Endodermal cell (in vitro differentiated cells): ENCODE measurements at regions not wholly inside any gene's neighbourhood (a gene's known extent, or its start where the extent isn't known, plus 50 kb on each side); places are given as distances from the start of the nearest gene placed in this dataset.

ENCODE experiments used
- DNase-seq: peaks from one replicate; pipeline ENCODE4 v3.0.0-alpha.2; 2017
- H3K27ac ChIP-seq: 2 replicates; pipeline ENCODE4 v1.5.1; 2013; ENCODE audit warnings: mild to moderate bottlenecking, low read depth, low read length, moderate library complexity
- H3K27me3 ChIP-seq: 2 replicates; pipeline ENCODE4 v1.6.1; 2013; ENCODE audit warnings: mild to moderate bottlenecking, low read length, moderate library complexity; ENCODE audit not compliant: insufficient read depth, control insufficient read depth, poor library complexity, severe bottlenecking
- H3K36me3 ChIP-seq: 2 replicates; pipeline ENCODE4 v1.7.0; 2013; ENCODE audit warnings: mild to moderate bottlenecking, low read length, moderate library complexity; ENCODE audit not compliant: control insufficient read depth, insufficient read depth
- H3K4me1 ChIP-seq: one replicate; pipeline ENCODE4 v1.7.0; 2013; ENCODE audit warnings: low read length; ENCODE audit not compliant: control insufficient read depth, insufficient read depth
- H3K4me3 ChIP-seq: 2 replicates; pipeline ENCODE4 v1.5.1; 2013; ENCODE audit warnings: mild to moderate bottlenecking, low read length, moderate library complexity
- H3K9ac ChIP-seq: 2 replicates; pipeline ENCODE4 v1.6.1; 2013; ENCODE audit warnings: mild to moderate bottlenecking, low read length, moderate library complexity; ENCODE audit not compliant: poor library complexity, severe bottlenecking; ENCODE audit errors: extremely low read depth
- H3K9me3 ChIP-seq: 2 replicates; pipeline ENCODE4 v1.6.1; 2013; ENCODE audit warnings: mild to moderate bottlenecking, low read length, moderate library complexity; ENCODE audit not compliant: control insufficient read depth
- H3K27ac Mint-ChIP-seq: 2 replicates; pipeline ENCODE4 v1.8.0; 2020; ENCODE audit warnings: mixed read lengths
- H3K27me3 Mint-ChIP-seq: 2 replicates; pipeline ENCODE4 v1.8.0; 2021; ENCODE audit warnings: mild to moderate bottlenecking, mixed read lengths; ENCODE audit not compliant: insufficient read depth
- H3K36me3 Mint-ChIP-seq: 2 replicates; pipeline ENCODE4 v1.8.0; 2020; ENCODE audit warnings: low read depth, mixed read lengths
- H3K4me1 Mint-ChIP-seq: 2 replicates; pipeline ENCODE4 v1.8.0; 2020; ENCODE audit warnings: mixed read lengths
- H3K4me3 Mint-ChIP-seq: 2 replicates; pipeline ENCODE4 v1.8.0; 2020; ENCODE audit warnings: mild to moderate bottlenecking, moderate library complexity, mixed read lengths
- H3K9me3 Mint-ChIP-seq: 2 replicates; pipeline ENCODE4 v1.8.0; 2020; ENCODE audit warnings: mild to moderate bottlenecking, mixed read lengths
- WGBS, 2 experiments: methylation state at CpG; one replicate each; pipeline versions ENCODE4 v1.1.5 to v1.1.7; 2013; ENCODE audit warnings: missing lambda C conversion rate in 2 of 2, mixed read lengths in 1 of 2; ENCODE audit not compliant: insufficient coverage in 1 of 2, insufficient read length in 1 of 2; 5-methylcytosine and 5-hydroxymethylcytosine counted together
- TF ChIP-seq, protein P1 (sequence below): fragments of 200-600 bp; sonication (generic); conservative IDR thresholded peaks from 2 replicates; pipeline ENCODE4 v1.5.0; 2021; ENCODE audit warnings: antibody characterized with exemption, mild to moderate bottlenecking

DNA sequence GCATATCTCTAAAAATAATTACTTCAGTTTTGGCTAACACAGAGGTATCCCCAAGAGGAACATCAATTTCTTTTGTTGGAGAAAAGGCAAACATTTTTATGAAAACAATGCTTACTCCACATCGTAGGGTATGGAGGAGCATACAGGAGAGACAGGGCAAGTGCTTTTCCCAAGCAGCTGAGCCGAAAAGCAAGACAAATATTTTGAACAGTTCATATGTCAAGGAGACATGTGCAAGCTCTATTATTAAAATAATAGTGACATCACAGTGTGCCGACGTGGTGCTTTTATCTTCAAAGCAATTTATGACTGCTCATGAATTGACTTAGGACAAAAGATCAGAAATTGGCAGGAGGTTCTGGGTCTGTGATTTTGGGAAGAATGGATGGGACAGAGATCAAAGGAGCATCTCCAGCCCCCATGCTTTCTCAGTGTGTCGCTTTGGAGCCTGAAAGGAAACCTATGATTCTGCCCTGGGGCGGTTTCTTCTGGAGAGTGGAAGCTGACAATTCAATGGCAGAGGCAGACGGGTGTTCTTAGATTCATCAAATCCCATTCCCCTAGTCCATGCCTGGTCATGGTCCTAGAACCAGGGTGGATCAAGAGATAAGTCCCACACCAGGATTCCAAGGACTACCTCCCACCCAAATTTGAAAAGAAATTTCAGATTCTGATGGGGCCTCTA, 97.1 kb downstream of the JCAD start:
- WGBS, 2 experiments, result 77 to 88% methylated on average over 5 to 7 of the region's 7 CpGs
- Histone ChIP-seq H3K27me3 (no peaks in the 10 kb centered on the region), H3K4me3 (no peak overlapping the region), H3K9me3 (no peaks in the 10 kb centered on the region), H3K36me3 (no peaks in the 10 kb centered on the region), H3K27ac (no peak overlapping the region), H3K4me1 (no peaks in the 10 kb centered on the region), H3K9ac (no peak overlapping the region)
- TF ChIP-seq, protein P1, sequence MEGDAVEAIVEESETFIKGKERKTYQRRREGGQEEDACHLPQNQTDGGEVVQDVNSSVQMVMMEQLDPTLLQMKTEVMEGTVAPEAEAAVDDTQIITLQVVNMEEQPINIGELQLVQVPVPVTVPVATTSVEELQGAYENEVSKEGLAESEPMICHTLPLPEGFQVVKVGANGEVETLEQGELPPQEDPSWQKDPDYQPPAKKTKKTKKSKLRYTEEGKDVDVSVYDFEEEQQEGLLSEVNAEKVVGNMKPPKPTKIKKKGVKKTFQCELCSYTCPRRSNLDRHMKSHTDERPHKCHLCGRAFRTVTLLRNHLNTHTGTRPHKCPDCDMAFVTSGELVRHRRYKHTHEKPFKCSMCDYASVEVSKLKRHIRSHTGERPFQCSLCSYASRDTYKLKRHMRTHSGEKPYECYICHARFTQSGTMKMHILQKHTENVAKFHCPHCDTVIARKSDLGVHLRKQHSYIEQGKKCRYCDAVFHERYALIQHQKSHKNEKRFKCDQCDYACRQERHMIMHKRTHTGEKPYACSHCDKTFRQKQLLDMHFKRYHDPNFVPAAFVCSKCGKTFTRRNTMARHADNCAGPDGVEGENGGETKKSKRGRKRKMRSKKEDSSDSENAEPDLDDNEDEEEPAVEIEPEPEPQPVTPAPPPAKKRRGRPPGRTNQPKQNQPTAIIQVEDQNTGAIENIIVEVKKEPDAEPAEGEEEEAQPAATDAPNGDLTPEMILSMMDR, result no peak
- peaks cover 2% of the 10 kb centered on the region for H3K27me3 Mint-ChIP-seq
- H3K4me1 Mint-ChIP-seq, result no peaks in the 10 kb centered on the region
- DNase-seq, result no peak
- no peaks in the 10 kb centered on the region for H3K36me3 Mint-ChIP-seq
- H3K27ac Mint-ChIP-seq, result no peak overlapping the region
- no peak overlapping the region for H3K4me3 Mint-ChIP-seq
- no peaks in the 10 kb centered on the region for H3K9me3 Mint-ChIP-seq

DNA sequence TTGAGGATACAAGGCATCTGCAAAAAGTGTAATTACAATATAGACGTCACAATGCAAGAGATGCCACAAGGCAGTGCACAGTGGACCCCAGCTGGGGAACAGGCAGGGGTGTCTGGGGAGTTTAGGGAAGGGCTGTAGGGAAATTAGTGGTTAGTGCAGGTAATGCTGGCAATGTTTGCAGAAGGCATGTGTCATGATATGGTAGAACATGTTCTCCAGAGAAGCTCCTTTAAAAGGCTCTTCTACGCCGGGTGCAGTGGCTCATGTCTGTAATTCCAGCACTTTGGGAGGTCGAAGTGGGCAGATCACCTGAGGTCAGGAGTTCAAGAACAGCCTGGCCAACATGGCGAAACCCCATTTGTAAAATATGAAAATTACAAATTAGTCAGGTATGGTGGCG, 98.0 kb downstream of the JCAD start:
- Mint-ChIP-seq H3K27ac (no peak overlapping the region), H3K4me1 (no peaks in the 10 kb centered on the region), H3K27me3 (peaks cover 2% of the 10 kb centered on the region), H3K36me3 (no peaks in the 10 kb centered on the region), H3K9me3 (peaks cover 5% of the 10 kb centered on the region), H3K4me3 (no peak overlapping the region)
- Histone ChIP-seq H3K9me3 (no peaks in the 10 kb centered on the region), H3K4me1 (no peaks in the 10 kb centered on the region), H3K9ac (no peak overlapping the region), H3K27me3 (no peaks in the 10 kb centered on the region), H3K4me3 (no peak overlapping the region), H3K27ac (no peak overlapping the region), H3K36me3 (no peaks in the 10 kb centered on the region)
- TF ChIP-seq, protein P1, result no peak
- 94 to 100% methylated on average over 5 to 6 of the region's 6 CpGs for WGBS, 2 experiments
- no peak for DNase-seq

DNA sequence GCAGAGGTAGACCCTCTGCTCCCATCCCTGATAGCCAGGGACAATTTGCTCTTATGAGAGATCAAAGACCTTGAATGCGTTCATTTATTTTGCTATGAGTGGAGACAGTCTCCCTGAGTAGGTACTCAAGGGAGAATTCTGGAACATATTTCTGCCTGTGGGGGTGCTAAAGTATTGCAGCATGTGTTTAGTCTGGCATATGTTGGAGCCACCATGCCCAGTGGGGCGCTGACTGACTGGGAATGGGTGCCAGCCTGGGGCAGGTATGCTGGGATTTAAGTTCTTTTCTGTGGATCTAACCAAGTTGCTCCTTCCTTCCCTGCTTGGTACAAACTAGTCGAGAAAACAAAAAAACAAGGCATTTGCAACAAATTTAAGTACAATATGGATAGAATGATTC, 99.1 kb downstream of the JCAD start:
- no peaks in the 10 kb centered on the region for H3K9me3 ChIP-seq
- TF ChIP-seq, protein P1, result no peak
- Mint-ChIP-seq H3K9me3 (peaks cover 9% of the 10 kb centered on the region), H3K27ac (no peak overlapping the region), H3K4me1 (peaks cover 4% of the 10 kb centered on the region), H3K27me3 (peaks cover 2% of the 10 kb centered on the region), H3K4me3 (no peak overlapping the region), H3K36me3 (no peaks in the 10 kb centered on the region)
- H3K27ac ChIP-seq, result no peak overlapping the region
- no peaks in the 10 kb centered on the region for H3K4me1 ChIP-seq
- H3K36me3 ChIP-seq, result no peaks in the 10 kb centered on the region
- no peak for DNase-seq
- 85 to 100% methylated on average over 1 to 3 of the region's 3 CpGs for WGBS, 2 experiments
- H3K9ac ChIP-seq, result no peak overlapping the region
- no peak overlapping the region for H3K4me3 ChIP-seq
- no peaks in the 10 kb centered on the region for H3K27me3 ChIP-seq
